ENCODE measurements at regions not wholly inside any gene's neighbourhood (a gene's known extent, or its start where the extent isn't known, plus 50 kb on each side); places are given as distances from the start of the nearest gene placed in this dataset.
"Not testable (repeated sequence)": the region's sequence is repeated elsewhere in the genome, so short reads cannot be mapped to it uniquely, and the experiment has no call there.

GRCh38 chr14:83184531-83184930 is 1650.9 kb upstream of the SEL1L start:
- no peak overlapping the region for H3K4me3 ChIP-seq (ENCODE audit: control insufficient read depth, low read depth, low read length)
- no peak for TF ChIP-seq CTCF (IDR thresholded peaks at IDR 0.05; ENCODE audit: control insufficient read depth, insufficient read depth, low read depth, low read length, missing control alignments)
- no peak for DNase-seq (ENCODE audit: low read depth)

GRCh38 chr14:83188311-83188710 is 1654.7 kb upstream of the SEL1L start:
- DNase-seq (ENCODE audit: low read depth); H3K4me3 ChIP-seq (ENCODE audit: control insufficient read depth, low read depth, low read length): not testable (repeated sequence)

GRCh38 chr14:83196236-83196635 is 1662.6 kb upstream of the SEL1L start:
- no peak for DNase-seq (ENCODE audit: low read depth)
- TF ChIP-seq CTCF (IDR thresholded peaks at IDR 0.05; ENCODE audit: control insufficient read depth, insufficient read depth, low read depth, low read length, missing control alignments): no peak
- no peak overlapping the region for H3K4me3 ChIP-seq (ENCODE audit: control insufficient read depth, low read depth, low read length)

GRCh38 chr14:83197271-83197670 is 1663.6 kb upstream of the SEL1L start:
- DNase-seq (ENCODE audit: low read depth): no peak
- TF ChIP-seq CTCF (IDR thresholded peaks at IDR 0.05; ENCODE audit: control insufficient read depth, insufficient read depth, low read depth, low read length, missing control alignments): no peak
- H3K4me3 ChIP-seq (ENCODE audit: control insufficient read depth, low read depth, low read length): no peak overlapping the region

GRCh38 chr14:83207550-83207949 is 1673.9 kb upstream of the SEL1L start:
- TF ChIP-seq CTCF (IDR thresholded peaks at IDR 0.05; ENCODE audit: control insufficient read depth, insufficient read depth, low read depth, low read length, missing control alignments): no peak
- H3K4me3 ChIP-seq (ENCODE audit: control insufficient read depth, low read depth, low read length): no peak overlapping the region
- DNase-seq (ENCODE audit: low read depth): no peak

GRCh38 chr14:83208341-83208740 is 1674.7 kb upstream of the SEL1L start:
- no peak for DNase-seq (ENCODE audit: low read depth)
- H3K4me3 ChIP-seq (ENCODE audit: control insufficient read depth, low read depth, low read length): no peak overlapping the region
- TF ChIP-seq CTCF (IDR thresholded peaks at IDR 0.05; ENCODE audit: control insufficient read depth, insufficient read depth, low read depth, low read length, missing control alignments): no peak

- DNase-seq (ENCODE audit: low read depth): no peak
- TF ChIP-seq CTCF (IDR thresholded peaks at IDR 0.05; ENCODE audit: control insufficient read depth, insufficient read depth, low read depth, low read length, missing control alignments): no peak
- no peak overlapping the region for H3K4me3 ChIP-seq (ENCODE audit: control insufficient read depth, low read depth, low read length)
These were observed 1683.8 kb upstream of the SEL1L start for GRCh38 chr14:83217492-83217891.
